PC-3 (cell line): ENCODE measurements at regions not wholly inside any gene's neighbourhood (a gene's known extent, or its start where the extent isn't known, plus 50 kb on each side); places are given as distances from the start of the nearest gene placed in this dataset.

Experiments used
- ATAC-seq: fragments of 200-7000 bp; cut with Tn5 transposase; 2 replicates; pipeline ENCODE4 v1.9.1; 2020; ENCODE audit warnings: mild to moderate bottlenecking, moderate library complexity
- BruUV-seq: library from RNA; stranded (reverse); fragments of 400-500 nt; replicated peaks from 2 replicates; lab custom pipeline; 2021; lab: Mats Ljungman, UMichigan
- CTCF ChIA-PET: fragments of 300-600 bp; sonication (Branson Sonifier 250); formaldehyde crosslinking; loops from one replicate; lab custom pipeline; 2022; ENCODE audit warnings: antibody characterized with exemption; lab: Charles Lee
- POLR2A ChIA-PET: fragments of 300-600 bp; sonication (Branson Sonifier 250); formaldehyde crosslinking; loops from one replicate; lab custom pipeline; 2022; ENCODE audit warnings: antibody characterized with exemption; ENCODE audit not compliant: unreplicated experiment; lab: Charles Lee
- DNase-seq: peaks from one replicate; pipeline ENCODE4 v3.0.0-alpha.2; 2015
- H2AFZ ChIP-seq: fragments of 300-600 bp; sonication (generic); 2 replicates; pipeline ENCODE4 v1.6.0; 2016; ENCODE audit warnings: antibody characterized with exemption, low read length
- H3F3A ChIP-seq: fragments of 300-600 bp; sonication (generic); one replicate; pipeline ENCODE4 v1.6.0; 2017; ENCODE audit warnings: antibody characterized with exemption, low read length, control low read depth, mild to moderate bottlenecking; ENCODE audit not compliant: unreplicated experiment
- H3K27ac ChIP-seq: fragments of 300-600 bp; sonication (generic); 2 replicates; pipeline ENCODE4 v1.5.1; 2016; ENCODE audit warnings: mild to moderate bottlenecking, low read length
- H3K27me3 ChIP-seq: fragments of 300-600 bp; sonication (generic); 2 replicates; pipeline ENCODE4 v1.6.1; 2016; ENCODE audit warnings: low read length, mixed read lengths
- H3K36me3 ChIP-seq: fragments of 300-600 bp; sonication (generic); 2 replicates; pipeline ENCODE4 v1.6.1; 2016; ENCODE audit warnings: low read depth, mixed run types, low read length, mixed read lengths
- H3K4me1 ChIP-seq: fragments of 300-600 bp; sonication (generic); 2 replicates; pipeline ENCODE4 v1.5.1; 2016; ENCODE audit warnings: low read length; ENCODE audit not compliant: insufficient read depth
- H3K4me2 ChIP-seq: fragments of 300-600 bp; sonication (generic); 2 replicates; pipeline ENCODE4 v1.6.0; 2016; ENCODE audit warnings: low read length
- H3K4me3 ChIP-seq: fragments of 300-600 bp; sonication (generic); 2 replicates; pipeline ENCODE4 v1.5.1; 2016; ENCODE audit warnings: mild to moderate bottlenecking, low read length, mixed read lengths
- H3K79me2 ChIP-seq: fragments of 300-600 bp; sonication (generic); 2 replicates; pipeline ENCODE4 v1.6.1; 2017; ENCODE audit warnings: low read length, mixed read lengths
- H3K9ac ChIP-seq: fragments of 300-600 bp; sonication (generic); 2 replicates; pipeline ENCODE4 v1.6.0; 2016; ENCODE audit warnings: mild to moderate bottlenecking, low read length
- H3K9me2 ChIP-seq: fragments of 300-600 bp; sonication (generic); replicated peaks from 2 replicates; pipeline ENCODE4 v1.6.1; 2016; ENCODE audit warnings: mixed run types, low read length, mixed read lengths
- H3K9me3 ChIP-seq: fragments of 300-600 bp; sonication (generic); 2 replicates; pipeline ENCODE4 v1.6.1; 2016; ENCODE audit warnings: low read length, mixed read lengths
- H4K20me1 ChIP-seq: fragments of 300-600 bp; sonication (generic); 2 replicates; pipeline ENCODE4 v1.6.1; 2016; ENCODE audit warnings: low read length, mixed read lengths
- CTCF ChIP-seq: fragments of 300-600 bp; sonication (generic); conservative IDR thresholded peaks from 2 replicates; pipeline ENCODE4 v1.5.1; 2017; ENCODE audit warnings: antibody characterized with exemption, low read depth, mild to moderate bottlenecking, low read length
- EZH2 ChIP-seq: fragments of 300-600 bp; sonication (generic); IDR thresholded peaks from one replicate; pipeline ENCODE4 v1.6.1; 2017; ENCODE audit warnings: antibody characterized with exemption, mild to moderate bottlenecking, low read length; ENCODE audit not compliant: unreplicated experiment
- EZH2phosphoT487 ChIP-seq: fragments of 300-600 bp; sonication (generic); IDR thresholded peaks from 2 replicates; pipeline ENCODE4 v1.6.1; 2018; ENCODE audit warnings: mild to moderate bottlenecking, antibody characterized with exemption, low read length, borderline replicate concordance
- intact Hi-C: fragments of 100-400 bp; cut with micrococcal nuclease; formaldehyde crosslinking; loops from 2 replicates; pipeline ENCODE4 v1.9.0; 2023

DNA sequence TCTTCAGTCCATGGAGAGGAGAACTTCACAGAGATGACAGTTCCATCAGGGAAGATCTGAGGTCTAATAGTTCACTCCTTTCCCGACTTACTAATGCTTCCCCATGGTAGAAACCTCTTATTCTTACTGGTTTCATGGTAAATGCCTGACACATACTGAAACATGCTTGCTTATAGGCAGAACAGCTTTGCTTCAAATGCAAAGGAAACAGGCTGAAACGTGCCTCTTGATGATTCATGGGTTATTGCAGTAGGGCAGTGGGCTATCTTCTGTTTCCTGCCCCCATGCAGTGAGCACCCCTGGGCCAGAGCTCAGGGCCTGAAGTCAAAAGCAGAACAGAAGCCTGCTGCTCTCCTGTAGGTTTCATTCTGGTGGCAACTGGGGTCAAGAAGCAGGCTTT lies 223.5 kb downstream of the RDH14 start:
- POLR2A ChIA-PET: no interaction called here
- CTCF ChIA-PET: no interaction called here
- no peak for ATAC-seq

GRCh38 chr2:18332477-18332876 lies 228.0 kb downstream of the RDH14 start:
- no peaks in the 10 kb centered on the region for H3K4me1 ChIP-seq
- H3K4me2 ChIP-seq: no peak overlapping the region
- intact Hi-C loops: no loop called here
- ChIA-PET CTCF (no interaction called here), POLR2A (no interaction called here)
- no peak overlapping the region for H2AFZ ChIP-seq
- H3F3A ChIP-seq: no peaks in the 10 kb centered on the region
- no peak overlapping the region for H3K9ac ChIP-seq
- DNase-seq (no peak), ATAC-seq (no peak)
- no peaks in the 10 kb centered on the region for H3K79me2 ChIP-seq
- peaks cover 28% of the 10 kb centered on the region; the same call in 1 of the 2 replicates for H3K27me3 ChIP-seq
- no peaks in the 10 kb centered on the region for H3K36me3 ChIP-seq
- H3K9me2 ChIP-seq: no peaks in the 10 kb centered on the region
- no peak overlapping the region for H3K4me3 ChIP-seq
- no peak for TF ChIP-seq EZH2phosphoT487
- TF ChIP-seq EZH2: no peak
- no peak for TF ChIP-seq CTCF
- H3K27ac ChIP-seq: no peak overlapping the region
- H4K20me1 ChIP-seq: no peaks in the 10 kb centered on the region
- no peaks in the 10 kb centered on the region for H3K9me3 ChIP-seq
- BruUV-seq: no TSS peak

More for the DNA sequence above, 223.5 kb downstream of the RDH14 start:
- Histone ChIP-seq H3K4me3 (no peak overlapping the region), H3K27ac (no peak overlapping the region), H3K27me3 (peaks cover 25% of the 10 kb centered on the region; the same call in 1 of the 2 replicates), H3K9me3 (no peaks in the 10 kb centered on the region), H3K9me2 (no peaks in the 10 kb centered on the region), H3K9ac (no peak overlapping the region), H3K4me1 (no peaks in the 10 kb centered on the region), H3K4me2 (no peak overlapping the region), H3F3A (no peaks in the 10 kb centered on the region), H3K36me3 (no peaks in the 10 kb centered on the region), H4K20me1 (no peaks in the 10 kb centered on the region), H3K79me2 (no peaks in the 10 kb centered on the region), H2AFZ (no peak overlapping the region)
- no peak for DNase-seq
- intact Hi-C loops: no loop called here
- no peak for TF ChIP-seq EZH2
- TF ChIP-seq EZH2phosphoT487: no peak
- no peak for TF ChIP-seq CTCF
- BruUV-seq: no TSS peak

DNA sequence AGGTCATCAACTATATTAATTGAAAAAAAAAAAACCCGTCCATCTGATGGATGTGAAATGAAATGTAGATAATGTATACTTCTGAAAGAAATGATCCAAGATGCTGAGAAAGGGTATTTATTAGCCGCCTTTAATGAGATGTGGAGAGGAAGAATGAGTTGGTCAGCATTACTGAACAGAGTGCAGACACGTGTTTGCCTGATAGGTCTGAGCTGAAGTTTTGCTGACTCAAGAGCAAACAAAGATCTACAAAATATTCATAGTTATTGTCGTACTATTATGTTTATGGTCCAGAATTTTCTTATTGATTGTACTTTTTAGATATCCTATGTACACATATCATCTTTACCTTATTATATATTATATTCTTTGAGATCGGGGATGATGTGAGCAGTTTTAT lies 235.3 kb downstream of the RDH14 start:
- no peak for DNase-seq
- Histone ChIP-seq H3K4me1 (no peaks in the 10 kb centered on the region), H3F3A (no peaks in the 10 kb centered on the region), H3K27ac (no peak overlapping the region), H3K9me3 (no peaks in the 10 kb centered on the region), H3K9me2 (no peaks in the 10 kb centered on the region), H3K4me2 (no peak overlapping the region), H3K36me3 (no peaks in the 10 kb centered on the region), H3K9ac (no peak overlapping the region), H2AFZ (no peak overlapping the region), H3K79me2 (no peaks in the 10 kb centered on the region), H3K27me3 (peaks cover 19% of the 10 kb centered on the region; the same call in 1 of the 2 replicates), H4K20me1 (no peaks in the 10 kb centered on the region), H3K4me3 (no peak overlapping the region)
- TF ChIP-seq EZH2phosphoT487: no peak
- TF ChIP-seq CTCF: no peak
- no peak for TF ChIP-seq EZH2
- intact Hi-C loops: no loop called here
- ChIA-PET POLR2A (no interaction called here), CTCF (no interaction called here)
- no peak for ATAC-seq
- no TSS peak for BruUV-seq
